ENCODE measurements at regions not wholly inside any gene's neighbourhood (a gene's known extent, or its start where the extent isn't known, plus 50 kb on each side); places are given as distances from the start of the nearest gene placed in this dataset.
A peak's percentile ranks its signal among the peaks of the same experiment; 100 is the strongest.

DNA sequence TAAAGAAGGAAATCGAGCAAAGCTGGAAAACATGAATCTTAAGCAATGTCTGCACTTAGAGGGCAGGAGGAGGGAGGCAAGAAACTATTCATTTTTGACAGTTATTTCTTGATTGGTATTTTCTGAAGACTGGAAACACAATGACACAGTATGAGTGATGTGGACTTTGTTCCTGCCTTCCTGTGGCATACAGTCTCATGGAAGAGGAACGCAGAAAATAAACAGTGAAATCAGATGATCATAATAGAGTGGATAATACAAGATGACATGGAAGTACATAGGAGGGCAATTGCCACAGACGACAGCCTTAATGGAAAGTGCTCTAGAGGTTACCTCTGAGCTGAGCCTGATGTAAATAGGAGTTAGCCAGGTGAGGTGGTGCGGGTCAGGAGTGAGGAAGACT lies 140.4 kb upstream of the MAX start:
- Mint-ChIP-seq H3K4me3 (no peak overlapping the region), H3K36me3 (no peaks in the 10 kb centered on the region), H3K4me1 (peaks cover 0 to 10% (median 2%) of the 10 kb centered on the region in 4 donors), H3K27ac (no peak overlapping the region), H3K27me3 (no peaks in the 10 kb centered on the region), H3K9me3 (peaks cover 0 to 4% (median 0%) of the 10 kb centered on the region in 9 donors)
- no peak for DNase-seq
- POLR2A ChIA-PET, result interaction anchor here (0.6 to 0.9 kb wide), 3 partner anchors 40 to 256 kb away, joined by 3 read pairs; no protein-coding TSS in a partner anchor
- ATAC-seq, result no peak

GRCh38 chr14:65243766-65244442 lies 141.6 kb upstream of the MAX start:
- peaks cover 0 to 9% (median 0%) of the 10 kb centered on the region in 9 donors for H3K9me3 Mint-ChIP-seq
- H3K27ac Mint-ChIP-seq, result no peak overlapping the region
- H3K36me3 Mint-ChIP-seq, result no peaks in the 10 kb centered on the region
- POLR2A ChIA-PET, result interaction anchor here (0.9 to 1.0 kb wide), 2 partner anchors 39 to 43 kb away, joined by 3 to 4 read pairs; no protein-coding TSS in a partner anchor
- H3K4me1 Mint-ChIP-seq, result peaks cover 0 to 10% (median 2%) of the 10 kb centered on the region in 4 donors
- H3K27me3 Mint-ChIP-seq, result no peaks in the 10 kb centered on the region
- peak; percentile 62 to 69 for ATAC-seq
- no peak overlapping the region for H3K4me3 Mint-ChIP-seq
- peak in 2 of 10 donors; percentile 23 to 27 for DNase-seq

- H3K9me3 Mint-ChIP-seq, result peaks cover 0 to 9% (median 0%) of the 10 kb centered on the region in 9 donors
Observed at GRCh38 chr14:65249471-65250161, 147.3 kb upstream of the MAX start.

DNA sequence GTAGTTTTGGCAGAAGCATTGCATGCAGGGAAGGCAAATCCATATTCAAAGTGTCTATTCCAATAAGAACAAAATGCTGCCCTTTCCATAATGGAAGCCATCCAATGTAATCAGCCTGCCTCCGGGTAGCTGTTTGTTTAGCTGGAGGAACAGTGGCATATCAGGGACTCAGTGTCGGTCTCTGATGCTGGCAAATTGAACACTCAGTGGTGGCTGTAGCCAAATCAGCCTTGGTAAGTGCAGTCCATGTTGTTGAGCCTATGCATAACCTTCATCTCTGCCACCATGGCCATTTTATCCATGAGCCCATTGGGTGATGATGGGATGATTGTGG lies 147.8 kb upstream of the MAX start:
- Mint-ChIP-seq H3K4me1 (peaks cover 12 to 26% (median 14%) of the 10 kb centered on the region in 4 donors), H3K36me3 (no peaks in the 10 kb centered on the region), H3K9me3 (peaks cover 0 to 9% (median 0%) of the 10 kb centered on the region in 9 donors), H3K27ac (no peak overlapping the region), H3K4me3 (no peak overlapping the region), H3K27me3 (no peaks in the 10 kb centered on the region)
- ATAC-seq, result no peak
- POLR2A ChIA-PET, result no interaction called here
- no peak for DNase-seq

More at GRCh38 chr14:65249471-65250161, 147.3 kb upstream of the MAX start:
- no peaks in the 10 kb centered on the region for H3K27me3 Mint-ChIP-seq
- ATAC-seq (no peak), DNase-seq (no peak)
- POLR2A ChIA-PET, result no interaction called here
- peaks cover 8 to 23% (median 10%) of the 10 kb centered on the region in 4 donors for H3K4me1 Mint-ChIP-seq
- no peak overlapping the region for H3K27ac Mint-ChIP-seq
- H3K36me3 Mint-ChIP-seq, result no peaks in the 10 kb centered on the region
- no peak overlapping the region for H3K4me3 Mint-ChIP-seq

- Mint-ChIP-seq H3K27me3 (no peaks in the 10 kb centered on the region), H3K4me1 (peaks cover 21 to 28% (median 23%) of the 10 kb centered on the region in 4 donors), H3K27ac (peak overlapping the region in 1 of 10 donors; percentile 22), H3K4me3 (no peak overlapping the region), H3K36me3 (no peaks in the 10 kb centered on the region), H3K9me3 (peaks cover 0 to 9% (median 0%) of the 10 kb centered on the region in 9 donors)
- DNase-seq (no peak), ATAC-seq (no peak)
- POLR2A ChIA-PET, result no interaction called here
Observed at GRCh38 chr14:65251213-65251612, 148.9 kb upstream of the MAX start.

GRCh38 chr14:65252482-65253255 lies 150.4 kb upstream of the MAX start:
- POLR2A ChIA-PET, result no interaction called here
- Mint-ChIP-seq H3K27ac (peak overlapping the region in 2 of 10 donors; percentile 37), H3K36me3 (no peaks in the 10 kb centered on the region), H3K9me3 (peaks cover 0 to 6% (median 0%) of the 10 kb centered on the region in 9 donors), H3K4me3 (no peak overlapping the region), H3K27me3 (no peaks in the 10 kb centered on the region), H3K4me1 (peaks cover 24 to 37% (median 26%) of the 10 kb centered on the region in 4 donors)
- ATAC-seq, result no peak
- DNase-seq, result no peak

DNA sequence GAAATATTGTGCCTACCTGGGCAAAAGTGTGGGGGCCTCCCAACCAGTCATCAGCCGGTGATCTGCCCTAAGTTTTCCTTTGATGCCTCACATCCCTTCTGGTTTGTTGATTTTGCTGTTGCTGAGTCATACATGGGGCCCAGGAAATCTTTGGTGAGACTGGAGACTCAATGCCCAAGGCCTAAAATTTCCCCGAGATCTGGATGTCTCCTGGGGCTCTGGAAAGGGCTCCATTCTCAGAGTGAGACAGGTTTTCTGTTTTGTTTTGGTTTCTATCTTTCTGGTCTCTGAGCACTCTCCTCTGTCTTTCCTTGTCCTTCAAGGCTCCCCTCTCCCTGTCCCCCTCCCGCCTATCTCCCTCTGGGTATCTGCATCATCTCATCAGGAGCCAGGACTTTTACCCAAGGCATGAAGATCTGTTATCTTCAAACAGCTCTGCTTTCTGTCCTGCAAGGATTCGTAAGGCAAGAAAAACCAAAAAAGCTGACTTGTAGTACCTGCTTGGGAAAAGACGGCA lies 152.8 kb upstream of the MAX start:
- no peak for DNase-seq
- Mint-ChIP-seq H3K36me3 (peaks cover 0 to 3% (median 2%) of the 10 kb centered on the region in 3 donors), H3K27me3 (peaks cover 0 to 1% (median 0%) of the 10 kb centered on the region in 5 donors), H3K9me3 (peaks cover 0 to 8% (median 1%) of the 10 kb centered on the region in 9 donors), H3K27ac (peak overlapping the region in 4 of 10 donors; percentile 5 to 38 (median 15)), H3K4me1 (peaks cover 28 to 40% (median 29%) of the 10 kb centered on the region in 4 donors), H3K4me3 (no peak overlapping the region)
- POLR2A ChIA-PET, result interaction anchor here (0.9 to 2.1 kb wide), 2 partner anchors 13 to 157 kb away, joined by 3 to 13 read pairs; partner anchors contain the start of gene FUT8
- ATAC-seq, result no peak

DNA sequence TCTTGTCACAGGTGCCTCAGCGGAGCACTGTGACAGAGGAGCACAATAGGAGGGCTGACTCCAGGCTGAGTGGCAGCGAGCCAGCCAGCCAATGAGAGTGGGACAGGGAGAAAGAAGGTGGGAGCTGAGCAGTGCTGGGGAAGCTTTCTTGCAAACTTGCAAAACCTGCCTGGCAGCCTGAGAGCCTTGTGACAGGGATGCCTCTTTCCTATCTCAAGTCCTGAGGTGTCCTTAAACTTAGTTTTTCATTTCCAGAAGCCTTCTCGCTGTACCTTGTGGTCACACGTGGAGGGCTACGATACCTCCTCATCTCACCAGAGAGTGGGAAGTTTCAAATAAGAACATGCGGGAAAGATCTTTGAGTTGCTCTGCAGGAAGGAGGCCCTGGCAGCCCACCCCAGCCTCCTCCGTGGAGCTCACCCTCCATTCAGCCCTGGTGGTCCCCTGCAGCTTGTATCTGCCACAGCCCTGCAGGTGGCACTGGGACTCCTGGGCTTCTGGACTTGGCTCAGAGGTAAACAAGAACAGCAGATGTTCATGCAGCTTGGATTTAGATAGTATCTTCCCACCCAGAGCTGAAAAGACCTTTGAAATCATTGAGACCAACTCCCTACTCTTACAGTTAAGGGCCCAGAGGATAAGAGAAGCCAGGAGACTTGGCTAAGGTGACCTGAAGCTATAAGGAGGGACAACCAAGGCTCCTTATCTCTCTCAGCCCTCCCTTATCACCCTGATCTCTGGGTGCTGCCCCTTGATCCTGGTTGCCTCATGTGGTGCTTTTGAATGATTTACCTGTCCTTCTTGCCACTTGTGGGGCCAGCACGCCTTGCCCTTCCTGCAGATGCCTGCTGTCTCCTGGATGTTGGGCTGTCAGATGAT lies 153.5 kb upstream of the MAX start:
- Mint-ChIP-seq H3K27me3 (peaks cover 0 to 1% (median 0%) of the 10 kb centered on the region in 5 donors), H3K9me3 (peaks cover 0 to 13% (median 1%) of the 10 kb centered on the region in 9 donors), H3K4me1 (peaks cover 30 to 43% (median 33%) of the 10 kb centered on the region in 4 donors), H3K36me3 (peaks cover 0 to 3% (median 2%) of the 10 kb centered on the region in 3 donors), H3K4me3 (peak overlapping the region in 1 of 10 donors; percentile 42), H3K27ac (peak overlapping the region in 5 of 10 donors; percentile 0 to 52 (median 19))
- peak; percentile 59 to 91 for ATAC-seq
- POLR2A ChIA-PET, result interaction anchor here (0.8 to 2.1 kb wide), 3 partner anchors 12 to 157 kb away, joined by 3 to 13 read pairs (median 3); partner anchors contain the start of gene FUT8
- peak in 8 of 10 donors; percentile 15 to 74 (median 22) for DNase-seq

DNA sequence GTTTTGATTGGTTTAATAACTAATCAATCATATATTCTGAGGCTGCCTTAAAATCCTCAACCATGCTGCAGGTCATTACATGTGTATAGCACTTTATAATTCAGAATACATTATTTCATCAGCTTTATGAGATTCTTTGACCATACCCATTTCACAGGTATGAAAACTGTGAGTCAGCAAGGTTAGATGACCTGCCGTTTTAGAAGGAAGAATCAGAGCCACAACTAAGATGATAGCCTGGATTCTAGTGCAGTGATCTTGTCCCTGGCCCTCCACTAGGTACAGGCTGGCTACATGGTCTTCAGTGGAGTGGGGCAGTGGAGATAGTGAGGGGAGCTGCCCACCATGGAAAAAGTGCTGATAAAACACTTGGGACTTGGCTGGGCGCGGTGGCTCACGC lies 154.4 kb upstream of the MAX start:
- Mint-ChIP-seq H3K4me3 (no peak overlapping the region), H3K27ac (no peak overlapping the region), H3K9me3 (peaks cover 0 to 21% (median 6%) of the 10 kb centered on the region in 9 donors), H3K27me3 (peaks cover 0 to 1% (median 0%) of the 10 kb centered on the region in 5 donors), H3K4me1 (peaks cover 32 to 43% (median 33%) of the 10 kb centered on the region in 4 donors), H3K36me3 (peaks cover 0 to 9% (median 3%) of the 10 kb centered on the region in 3 donors)
- DNase-seq (no peak), ATAC-seq (no peak)
- POLR2A ChIA-PET, result interaction anchor here (0.8 to 2.1 kb wide), 2 partner anchors 62 to 156 kb away, joined by 3 to 13 read pairs; partner anchors contain the start of gene FUT8

DNA sequence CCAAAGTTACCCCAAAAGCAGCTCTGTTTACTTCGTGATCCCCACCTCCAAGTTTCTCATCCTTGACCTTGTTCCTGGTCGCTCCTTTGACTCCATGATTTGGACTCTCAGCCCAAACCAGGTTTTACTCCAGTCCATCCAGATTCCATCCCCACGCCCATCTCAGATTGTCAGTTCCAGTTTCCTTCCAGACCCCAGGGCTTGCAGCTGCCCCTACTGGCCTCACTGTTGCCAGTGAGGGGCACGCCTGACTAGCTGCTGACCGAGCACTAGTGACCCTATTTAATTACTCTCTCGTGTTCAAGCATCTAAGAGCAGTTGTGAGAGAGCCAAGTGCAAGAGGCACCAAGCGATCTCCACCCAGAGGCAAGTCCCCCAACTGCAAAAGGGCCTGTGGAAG lies 155.1 kb upstream of the FUT8 start:
- POLR2A ChIA-PET, result interaction anchor here (0.9 to 2.2 kb wide), 2 partner anchors 11 to 155 kb away, joined by 3 to 8 read pairs; partner anchors contain the start of gene FUT8
- Mint-ChIP-seq H3K27me3 (peaks cover 0 to 1% (median 0%) of the 10 kb centered on the region in 5 donors), H3K27ac (peak overlapping the region in 1 of 10 donors; percentile 71)

GRCh38 chr14:65258391-65258790 lies 154.1 kb upstream of the FUT8 start:
- no peak for ATAC-seq
- peaks cover 0 to 1% (median 0%) of the 10 kb centered on the region in 5 donors for H3K27me3 Mint-ChIP-seq
- no peak overlapping the region for H3K27ac Mint-ChIP-seq
- H3K4me1 Mint-ChIP-seq, result peaks cover 23 to 34% (median 27%) of the 10 kb centered on the region in 4 donors
- peaks cover 0 to 10% (median 3%) of the 10 kb centered on the region in 3 donors for H3K36me3 Mint-ChIP-seq
- H3K9me3 Mint-ChIP-seq, result peaks cover 0 to 25% (median 7%) of the 10 kb centered on the region in 9 donors
- no peak overlapping the region for H3K4me3 Mint-ChIP-seq
- no peak for DNase-seq
- POLR2A ChIA-PET, result interaction anchor here (2.2 kb wide), 1 partner anchor 154 kb away, joined by 8 read pairs; the partner anchor contains the start of gene FUT8

More for the DNA sequence above, 155.1 kb upstream of the FUT8 start:
- H3K4me1 Mint-ChIP-seq, result peaks cover 32 to 43% (median 33%) of the 10 kb centered on the region in 4 donors
- DNase-seq (no peak), ATAC-seq (no peak)
- H3K36me3 Mint-ChIP-seq, result peaks cover 0 to 10% (median 3%) of the 10 kb centered on the region in 3 donors
- H3K9me3 Mint-ChIP-seq, result peaks cover 0 to 25% (median 7%) of the 10 kb centered on the region in 9 donors
- no peak overlapping the region for H3K4me3 Mint-ChIP-seq
